Tibial nerve (tissue), 3 donors: ENCODE measurements at regions not wholly inside any gene's neighbourhood (a gene's known extent, or its start where the extent isn't known, plus 50 kb on each side); places are given as distances from the start of the nearest gene placed in this dataset.

ENCODE experiments used
- POLR2A ChIP-seq, 2 donors: fragments of 450-650 bp; IDR thresholded peaks; one replicate each; pipeline ENCODE4 v1.6.1; 2017; ENCODE audit warnings: antibody characterized with exemption in 2 of 2, mild to moderate bottlenecking in 2 of 2, moderate library complexity in 2 of 2
- TF ChIP-seq, protein P1 (sequence below), 5 experiments: fragments of 200-600 bp in 3 of 5; fragments of 450-650 bp in 2 of 5; sonication (generic) in 3 of 5; IDR thresholded peaks; one replicate each; pipeline ENCODE4 v1.5.1; 2016 to 2019; ENCODE audit warnings: antibody characterized with exemption in 5 of 5, mild to moderate bottlenecking in 3 of 5, moderate library complexity in 2 of 5

DNA sequence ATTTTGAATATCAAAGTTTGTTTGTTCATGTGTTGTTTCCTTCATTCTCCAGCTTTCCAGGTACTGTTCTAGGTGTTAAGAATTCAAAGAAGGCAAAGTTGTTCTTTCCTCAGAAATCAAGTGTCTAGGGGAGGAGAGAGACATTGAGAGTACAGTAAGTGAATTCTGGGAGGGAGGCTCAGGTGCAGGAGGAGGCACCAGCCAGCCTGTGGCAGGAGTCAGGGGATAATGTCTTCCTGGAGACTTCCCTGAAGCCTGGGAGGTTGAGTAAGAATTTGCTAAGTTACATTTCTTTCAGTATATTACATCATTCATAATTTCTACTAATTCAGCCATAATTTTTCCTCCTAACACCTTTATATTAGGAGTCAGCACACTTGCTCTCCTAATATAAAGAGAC, 462.1 kb downstream of the TDRD15 start:
- TF ChIP-seq, protein P1, sequence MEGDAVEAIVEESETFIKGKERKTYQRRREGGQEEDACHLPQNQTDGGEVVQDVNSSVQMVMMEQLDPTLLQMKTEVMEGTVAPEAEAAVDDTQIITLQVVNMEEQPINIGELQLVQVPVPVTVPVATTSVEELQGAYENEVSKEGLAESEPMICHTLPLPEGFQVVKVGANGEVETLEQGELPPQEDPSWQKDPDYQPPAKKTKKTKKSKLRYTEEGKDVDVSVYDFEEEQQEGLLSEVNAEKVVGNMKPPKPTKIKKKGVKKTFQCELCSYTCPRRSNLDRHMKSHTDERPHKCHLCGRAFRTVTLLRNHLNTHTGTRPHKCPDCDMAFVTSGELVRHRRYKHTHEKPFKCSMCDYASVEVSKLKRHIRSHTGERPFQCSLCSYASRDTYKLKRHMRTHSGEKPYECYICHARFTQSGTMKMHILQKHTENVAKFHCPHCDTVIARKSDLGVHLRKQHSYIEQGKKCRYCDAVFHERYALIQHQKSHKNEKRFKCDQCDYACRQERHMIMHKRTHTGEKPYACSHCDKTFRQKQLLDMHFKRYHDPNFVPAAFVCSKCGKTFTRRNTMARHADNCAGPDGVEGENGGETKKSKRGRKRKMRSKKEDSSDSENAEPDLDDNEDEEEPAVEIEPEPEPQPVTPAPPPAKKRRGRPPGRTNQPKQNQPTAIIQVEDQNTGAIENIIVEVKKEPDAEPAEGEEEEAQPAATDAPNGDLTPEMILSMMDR (IDR thresholded peaks at IDR 0.05): no peak
- no peak for TF ChIP-seq POLR2A (IDR thresholded peaks at IDR 0.05)
